Parathyroid adenoma (tissue), 2 donors: ENCODE measurements at regions not wholly inside any gene's neighbourhood (a gene's known extent, or its start where the extent isn't known, plus 50 kb on each side); places are given as distances from the start of the nearest gene placed in this dataset.

Source experiments
- H2AFZ ChIP-seq: fragments of 300-600 bp; sonication (generic); one replicate; pipeline ENCODE4 v1.7.0; 2017; ENCODE audit warnings: antibody characterized with exemption, mild to moderate bottlenecking
- H3K27ac ChIP-seq: fragments of 300-600 bp; sonication (generic); one replicate; pipeline ENCODE4 v1.7.0; 2017
- H3K27me3 ChIP-seq: fragments of 300-600 bp; sonication (generic); one replicate; pipeline ENCODE4 v1.7.0; 2017; ENCODE audit warnings: low read length; ENCODE audit not compliant: control insufficient read depth, insufficient read depth
- H3K36me3 ChIP-seq: fragments of 300-600 bp; sonication (generic); one replicate; pipeline ENCODE4 v1.7.0; 2017; ENCODE audit warnings: low read length; ENCODE audit not compliant: control insufficient read depth, insufficient read depth
- H3K4me1 ChIP-seq: fragments of 300-600 bp; sonication (generic); one replicate; pipeline ENCODE4 v1.7.0; 2017; ENCODE audit warnings: control low read depth
- H3K4me2 ChIP-seq: fragments of 300-600 bp; sonication (generic); one replicate; pipeline ENCODE4 v1.7.0; 2017; ENCODE audit warnings: low read length
- H3K4me3 ChIP-seq: fragments of 300-600 bp; sonication (generic); one replicate; pipeline ENCODE4 v1.7.0; 2017; ENCODE audit warnings: low read depth, low read length
- H3K79me2 ChIP-seq: fragments of 300-600 bp; sonication (generic); one replicate; pipeline ENCODE4 v1.7.0; 2017; ENCODE audit warnings: control low read depth
- H3K9ac ChIP-seq: fragments of 300-600 bp; sonication (generic); one replicate; pipeline ENCODE4 v1.7.0; 2017; ENCODE audit warnings: mild to moderate bottlenecking
- H3K9me3 ChIP-seq: fragments of 300-600 bp; sonication (generic); one replicate; pipeline ENCODE4 v1.7.0; 2017; ENCODE audit warnings: low read length; ENCODE audit not compliant: control insufficient read depth
- TF ChIP-seq, protein P1 (sequence below): fragments of 300-600 bp; sonication (generic); IDR thresholded peaks from one replicate; pipeline ENCODE4 v1.7.0; 2017; ENCODE audit warnings: antibody characterized with exemption, mild to moderate bottlenecking
- donor health status: primary hyperparathyroidism.

DNA sequence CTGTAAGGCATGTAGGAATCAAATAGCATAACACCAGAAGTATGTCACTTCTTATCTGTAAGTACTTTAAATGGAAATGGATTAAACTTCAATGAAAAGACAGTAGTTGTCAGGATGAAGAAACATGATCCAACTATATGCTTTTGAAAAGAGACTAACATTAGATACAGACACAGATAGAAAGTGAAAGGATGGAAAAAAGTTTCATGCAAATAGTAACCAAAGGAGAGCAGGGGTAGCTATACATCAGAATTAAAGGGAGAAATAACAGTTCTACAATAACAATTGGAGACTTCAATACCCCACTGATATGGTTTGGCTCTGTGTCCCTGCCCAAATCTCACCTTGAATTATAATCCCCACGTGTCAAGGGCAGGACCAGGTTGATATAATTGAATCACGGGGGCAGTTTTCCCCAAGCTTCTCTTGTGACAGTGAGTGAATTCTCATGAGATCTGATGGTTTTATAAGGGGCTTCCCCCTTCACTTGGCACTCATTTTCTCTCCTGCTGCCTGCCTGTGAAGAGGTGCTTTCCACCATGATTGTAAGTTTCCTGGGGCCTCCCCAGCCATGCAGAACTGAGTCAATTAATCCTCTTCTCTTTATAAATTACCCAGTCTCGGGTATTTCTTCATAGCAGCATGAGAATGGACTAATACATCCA, 205.4 kb upstream of the CDH2 start:
- Histone ChIP-seq H3K27ac (no peak overlapping the region), H3K4me3 (no peak overlapping the region), H3K36me3 (no peaks in the 10 kb centered on the region), H3K27me3 (no peaks in the 10 kb centered on the region), H3K9me3 (no peaks in the 10 kb centered on the region), H2AFZ (no peak overlapping the region), H3K4me1 (no peaks in the 10 kb centered on the region), H3K9ac (no peak overlapping the region), H3K4me2 (no peak overlapping the region), H3K79me2 (no peaks in the 10 kb centered on the region)
- TF ChIP-seq, protein P1, sequence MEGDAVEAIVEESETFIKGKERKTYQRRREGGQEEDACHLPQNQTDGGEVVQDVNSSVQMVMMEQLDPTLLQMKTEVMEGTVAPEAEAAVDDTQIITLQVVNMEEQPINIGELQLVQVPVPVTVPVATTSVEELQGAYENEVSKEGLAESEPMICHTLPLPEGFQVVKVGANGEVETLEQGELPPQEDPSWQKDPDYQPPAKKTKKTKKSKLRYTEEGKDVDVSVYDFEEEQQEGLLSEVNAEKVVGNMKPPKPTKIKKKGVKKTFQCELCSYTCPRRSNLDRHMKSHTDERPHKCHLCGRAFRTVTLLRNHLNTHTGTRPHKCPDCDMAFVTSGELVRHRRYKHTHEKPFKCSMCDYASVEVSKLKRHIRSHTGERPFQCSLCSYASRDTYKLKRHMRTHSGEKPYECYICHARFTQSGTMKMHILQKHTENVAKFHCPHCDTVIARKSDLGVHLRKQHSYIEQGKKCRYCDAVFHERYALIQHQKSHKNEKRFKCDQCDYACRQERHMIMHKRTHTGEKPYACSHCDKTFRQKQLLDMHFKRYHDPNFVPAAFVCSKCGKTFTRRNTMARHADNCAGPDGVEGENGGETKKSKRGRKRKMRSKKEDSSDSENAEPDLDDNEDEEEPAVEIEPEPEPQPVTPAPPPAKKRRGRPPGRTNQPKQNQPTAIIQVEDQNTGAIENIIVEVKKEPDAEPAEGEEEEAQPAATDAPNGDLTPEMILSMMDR = no peak

DNA sequence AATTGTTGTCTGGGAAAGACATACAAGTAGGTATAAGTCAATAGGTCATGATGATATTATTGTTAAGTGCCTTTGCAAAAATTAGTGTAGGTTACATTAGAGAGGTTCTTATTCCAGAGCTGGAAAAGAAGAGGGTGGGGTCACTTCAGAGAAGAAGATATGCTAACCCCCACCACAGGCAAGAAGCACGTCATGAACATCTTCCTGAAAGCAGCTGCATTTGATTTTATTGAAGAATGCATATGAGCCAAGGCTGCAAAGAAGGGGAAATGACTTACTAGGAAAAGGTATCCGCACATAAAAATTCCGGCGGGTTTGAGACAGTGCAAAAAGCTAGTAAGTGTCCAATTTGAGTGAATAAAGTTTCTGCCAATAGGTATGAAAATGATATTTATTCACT, 195.3 kb upstream of the CDH2 start:
- Histone ChIP-seq H3K9me3 (no peaks in the 10 kb centered on the region), H3K4me2 (no peak overlapping the region), H3K4me3 (no peak overlapping the region), H3K27me3 (no peaks in the 10 kb centered on the region), H3K4me1 (no peaks in the 10 kb centered on the region), H3K79me2 (no peaks in the 10 kb centered on the region), H3K9ac (no peak overlapping the region), H3K27ac (no peak overlapping the region), H3K36me3 (no peaks in the 10 kb centered on the region), H2AFZ (no peak overlapping the region)
- TF ChIP-seq, protein P1 = no peak

- Histone ChIP-seq H3K9me3 (no peaks in the 10 kb centered on the region), H3K27ac (no peak overlapping the region), H3K27me3 (no peaks in the 10 kb centered on the region), H3K9ac (no peak overlapping the region), H2AFZ (no peak overlapping the region), H3K4me1 (no peaks in the 10 kb centered on the region), H3K36me3 (no peaks in the 10 kb centered on the region), H3K4me3 (no peak overlapping the region), H3K79me2 (no peaks in the 10 kb centered on the region), H3K4me2 (no peak overlapping the region)
- TF ChIP-seq, protein P1 = no peak
These were observed 189.7 kb upstream of the CDH2 start for GRCh38 chr18:28366676-28367075.

GRCh38 chr18:28365411-28365831, 188.5 kb upstream of the CDH2 start:
- Histone ChIP-seq H2AFZ (no peak overlapping the region), H3K9ac (no peak overlapping the region), H3K27me3 (no peaks in the 10 kb centered on the region), H3K4me2 (no peak overlapping the region), H3K4me3 (no peak overlapping the region), H3K27ac (no peak overlapping the region), H3K79me2 (no peaks in the 10 kb centered on the region), H3K36me3 (no peaks in the 10 kb centered on the region), H3K4me1 (no peaks in the 10 kb centered on the region), H3K9me3 (no peaks in the 10 kb centered on the region)
- TF ChIP-seq, protein P1 = no peak

- TF ChIP-seq, protein P1 = no peak
These were observed 186.2 kb upstream of the CDH2 start for GRCh38 chr18:28363124-28363523.

More at GRCh38 chr18:28363124-28363523, 186.2 kb upstream of the CDH2 start:
- Histone ChIP-seq H2AFZ (no peak overlapping the region), H3K9ac (no peak overlapping the region), H3K4me2 (no peak overlapping the region), H3K27me3 (no peaks in the 10 kb centered on the region), H3K36me3 (no peaks in the 10 kb centered on the region), H3K4me1 (no peaks in the 10 kb centered on the region), H3K4me3 (no peak overlapping the region), H3K9me3 (no peaks in the 10 kb centered on the region), H3K27ac (no peak overlapping the region), H3K79me2 (no peaks in the 10 kb centered on the region)
